ENCODE measurements at regions not wholly inside any gene's neighbourhood (a gene's known extent, or its start where the extent isn't known, plus 50 kb on each side); places are given as distances from the start of the nearest gene placed in this dataset.

DNA sequence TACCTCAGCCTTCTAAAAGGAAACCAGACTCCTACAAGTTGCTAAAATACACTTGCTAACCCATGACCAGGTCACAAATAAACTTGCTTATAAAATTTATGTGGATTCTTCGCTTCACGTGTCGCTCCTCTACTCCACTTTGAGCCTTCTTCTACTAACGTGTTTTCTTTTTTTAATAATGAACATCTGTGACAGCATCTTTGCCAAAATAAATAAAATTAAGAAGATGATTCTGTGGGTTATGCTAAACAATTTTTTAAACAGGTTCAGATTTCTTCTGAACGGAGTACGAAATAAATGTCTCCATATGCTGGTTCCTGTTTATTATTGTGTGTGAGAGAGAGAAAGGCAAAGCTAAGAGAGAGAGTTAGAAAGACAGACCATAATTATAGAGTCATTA, 735.8 kb downstream of the LTN1 start:
- TF ChIP-seq, protein P1, sequence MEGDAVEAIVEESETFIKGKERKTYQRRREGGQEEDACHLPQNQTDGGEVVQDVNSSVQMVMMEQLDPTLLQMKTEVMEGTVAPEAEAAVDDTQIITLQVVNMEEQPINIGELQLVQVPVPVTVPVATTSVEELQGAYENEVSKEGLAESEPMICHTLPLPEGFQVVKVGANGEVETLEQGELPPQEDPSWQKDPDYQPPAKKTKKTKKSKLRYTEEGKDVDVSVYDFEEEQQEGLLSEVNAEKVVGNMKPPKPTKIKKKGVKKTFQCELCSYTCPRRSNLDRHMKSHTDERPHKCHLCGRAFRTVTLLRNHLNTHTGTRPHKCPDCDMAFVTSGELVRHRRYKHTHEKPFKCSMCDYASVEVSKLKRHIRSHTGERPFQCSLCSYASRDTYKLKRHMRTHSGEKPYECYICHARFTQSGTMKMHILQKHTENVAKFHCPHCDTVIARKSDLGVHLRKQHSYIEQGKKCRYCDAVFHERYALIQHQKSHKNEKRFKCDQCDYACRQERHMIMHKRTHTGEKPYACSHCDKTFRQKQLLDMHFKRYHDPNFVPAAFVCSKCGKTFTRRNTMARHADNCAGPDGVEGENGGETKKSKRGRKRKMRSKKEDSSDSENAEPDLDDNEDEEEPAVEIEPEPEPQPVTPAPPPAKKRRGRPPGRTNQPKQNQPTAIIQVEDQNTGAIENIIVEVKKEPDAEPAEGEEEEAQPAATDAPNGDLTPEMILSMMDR (IDR thresholded peaks at IDR 0.05), result no peak
- TF ChIP-seq EZH2phosphoT487 (IDR thresholded peaks at IDR 0.05) (no peak), EZH2 (IDR thresholded peaks at IDR 0.05) (no peak)
